OCI-LY7 (cell line): ENCODE measurements at regions not wholly inside any gene's neighbourhood (a gene's known extent, or its start where the extent isn't known, plus 50 kb on each side); places are given as distances from the start of the nearest gene placed in this dataset.

ENCODE experiments used
- BruUV-seq: library from RNA; stranded (reverse); fragments of 400-500 nt; replicated peaks from 2 replicates; lab custom pipeline; 2021; lab: Mats Ljungman, UMichigan
- CTCF ChIA-PET: fragments of 300-600 bp; sonication (Branson Sonifier 250); formaldehyde crosslinking; loops from one replicate; lab custom pipeline; 2022; ENCODE audit warnings: antibody characterized with exemption; ENCODE audit not compliant: unreplicated experiment; lab: Charles Lee
- POLR2A ChIA-PET: fragments of 300-600 bp; sonication (Branson Sonifier 250); formaldehyde crosslinking; loops from one replicate; lab custom pipeline; 2022; ENCODE audit warnings: antibody characterized with exemption; lab: Charles Lee
- DNase-seq: peaks from one replicate; pipeline ENCODE4 v3.0.0-alpha.2; 2015; ENCODE audit warnings: low spot score
- H2AFZ ChIP-seq: fragments of 200-600 bp; sonication (generic), shearing (Covaris generic); 2 replicates; pipeline ENCODE4 v1.6.1; 2014; ENCODE audit warnings: mild to moderate bottlenecking, antibody characterized with exemption, low read length, moderate library complexity
- H3K27ac ChIP-seq: fragments of 200-600 bp; sonication (generic); 2 replicates; pipeline ENCODE4 v1.5.1; 2014; ENCODE audit warnings: mixed run types, low read depth, mild to moderate bottlenecking, moderate library complexity, low read length, inconsistent platforms; ENCODE audit not compliant: poor library complexity, severe bottlenecking
- H3K36me3 ChIP-seq: fragments of 200-600 bp; sonication (generic); 2 replicates; pipeline ENCODE4 v1.6.1; 2014; ENCODE audit warnings: mild to moderate bottlenecking, antibody characterized with exemption, low read length, moderate library complexity, mixed read lengths; ENCODE audit not compliant: insufficient read depth
- H3K4me1 ChIP-seq: fragments of 200-600 bp; sonication (generic); 2 replicates; pipeline ENCODE4 v1.5.1; 2014; ENCODE audit warnings: mild to moderate bottlenecking, low read length; ENCODE audit not compliant: insufficient read depth, poor library complexity, severe bottlenecking
- H3K4me2 ChIP-seq: fragments of 200-600 bp; sonication (generic); 2 replicates; pipeline ENCODE4 v1.6.1; 2014; ENCODE audit warnings: mild to moderate bottlenecking, low read length
- H3K4me3 ChIP-seq: fragments of 200-600 bp; sonication (generic); 2 replicates; pipeline ENCODE4 v1.5.1; 2014; ENCODE audit warnings: mild to moderate bottlenecking, low read depth, low read length; ENCODE audit not compliant: poor library complexity, severe bottlenecking
- H3K79me2 ChIP-seq: fragments of 200-600 bp; sonication (generic); 2 replicates; pipeline ENCODE4 v1.6.1; 2016; ENCODE audit warnings: low read depth, mild to moderate bottlenecking, low read length, moderate library complexity, mixed read lengths; ENCODE audit not compliant: insufficient read depth
- H3K9me2 ChIP-seq: fragments of 200-600 bp; sonication (generic); 2 replicates; pipeline ENCODE4 v1.6.1; 2016; ENCODE audit warnings: mild to moderate bottlenecking, low read length, mixed read lengths; ENCODE audit not compliant: insufficient read depth
- H3K9me3 ChIP-seq: fragments of 200-600 bp; sonication (generic); 2 replicates; pipeline ENCODE4 v1.6.1; 2014; ENCODE audit warnings: mild to moderate bottlenecking, mixed run types, low read length, mixed read lengths
- H4K20me1 ChIP-seq: fragments of 200-600 bp; sonication (generic); 2 replicates; pipeline ENCODE4 v1.6.1; 2014; ENCODE audit warnings: mild to moderate bottlenecking, antibody characterized with exemption, low read length, moderate library complexity, mixed read lengths; ENCODE audit not compliant: insufficient read depth
- CTCF ChIP-seq: fragments of 200-600 bp; sonication (generic); conservative IDR thresholded peaks from 2 replicates; pipeline ENCODE4 v1.5.1; 2014; ENCODE audit warnings: mild to moderate bottlenecking, antibody characterized with exemption, low read length, moderate library complexity, mixed read lengths
- EZH2phosphoT487 ChIP-seq: fragments of 200-600 bp; sonication (generic); IDR thresholded peaks from 2 replicates; pipeline ENCODE4 v1.6.1; 2018; ENCODE audit warnings: low read depth, borderline replicate concordance, mild to moderate bottlenecking, mixed run types, antibody characterized with exemption, low read length, moderate library complexity, mixed read lengths
- intact Hi-C: fragments of 100-400 bp; cut with micrococcal nuclease; formaldehyde crosslinking; loops from one replicate; pipeline ENCODE4 v1.10.0; 2022; ENCODE audit not compliant: unreplicated experiment

- Histone ChIP-seq H3K9me2 (no peaks in the 10 kb centered on the region), H3K4me1 (no peaks in the 10 kb centered on the region), H2AFZ (no peak overlapping the region), H3K36me3 (no peaks in the 10 kb centered on the region), H3K9me3 (no peaks in the 10 kb centered on the region), H3K27ac (no peak overlapping the region), H3K4me2 (no peak overlapping the region), H4K20me1 (no peaks in the 10 kb centered on the region), H3K79me2 (no peaks in the 10 kb centered on the region), H3K4me3 (no peak overlapping the region)
- CTCF ChIA-PET: no interaction called here
- TF ChIP-seq EZH2phosphoT487 (no peak), CTCF (no peak)
- intact Hi-C loops: no loop called here
- BruUV-seq: no TSS peak
- POLR2A ChIA-PET: no interaction called here
- DNase-seq: no peak
These were observed 83.9 kb upstream of the UNC5B start for GRCh38 chr10:71128311-71128980.

DNA sequence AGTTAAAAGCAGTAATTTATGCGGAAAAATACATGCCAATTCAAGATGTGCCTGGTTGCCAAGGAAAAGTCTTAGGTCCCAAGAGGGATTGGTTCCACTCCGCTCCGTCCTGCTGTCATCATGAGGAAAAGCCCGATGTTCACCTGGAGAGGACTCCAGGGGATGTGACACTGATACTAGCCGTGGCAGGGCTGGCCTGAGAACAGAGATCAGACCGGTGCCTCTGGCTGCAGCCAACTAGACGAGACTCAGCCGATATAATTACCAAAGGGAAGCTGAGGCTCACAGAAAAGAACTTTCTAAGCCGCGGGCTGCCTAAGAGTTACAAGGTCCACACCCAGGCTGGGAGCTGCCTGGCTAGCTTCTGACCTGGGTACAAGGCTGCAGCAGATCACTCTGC, 81.3 kb upstream of the UNC5B start:
- H3K27ac ChIP-seq: no peak overlapping the region
- no peaks in the 10 kb centered on the region for H4K20me1 ChIP-seq
- CTCF ChIA-PET: no interaction called here
- intact Hi-C loops: no loop called here
- H3K36me3 ChIP-seq: no peaks in the 10 kb centered on the region
- H3K4me2 ChIP-seq: no peak overlapping the region
- no TSS peak for BruUV-seq
- no peaks in the 10 kb centered on the region for H3K9me2 ChIP-seq
- no peaks in the 10 kb centered on the region for H3K9me3 ChIP-seq
- POLR2A ChIA-PET: no interaction called here
- no peak for DNase-seq
- H3K4me1 ChIP-seq: no peaks in the 10 kb centered on the region
- no peak overlapping the region for H2AFZ ChIP-seq
- TF ChIP-seq EZH2phosphoT487: no peak
- TF ChIP-seq CTCF: no peak
- H3K4me3 ChIP-seq: no peak overlapping the region
- H3K79me2 ChIP-seq: no peaks in the 10 kb centered on the region

- no peak for TF ChIP-seq EZH2phosphoT487
- no peak for TF ChIP-seq CTCF
- Histone ChIP-seq H3K4me2 (no peak overlapping the region), H3K4me1 (no peaks in the 10 kb centered on the region), H3K4me3 (no peak overlapping the region), H3K9me3 (no peaks in the 10 kb centered on the region), H4K20me1 (no peaks in the 10 kb centered on the region), H3K36me3 (no peaks in the 10 kb centered on the region), H3K9me2 (no peaks in the 10 kb centered on the region), H3K79me2 (no peaks in the 10 kb centered on the region), H3K27ac (no peak overlapping the region), H2AFZ (no peak overlapping the region)
- ChIA-PET CTCF (no interaction called here), POLR2A (no interaction called here)
- DNase-seq: no peak
- BruUV-seq: no TSS peak
- intact Hi-C loops: no loop called here
These were observed 80.8 kb upstream of the UNC5B start for GRCh38 chr10:71131508-71132088.
